Bronchial epithelial cell (primary cell): ENCODE measurements at regions not wholly inside any gene's neighbourhood (a gene's known extent, or its start where the extent isn't known, plus 50 kb on each side); places are given as distances from the start of the nearest gene placed in this dataset.

Source experiments
- DNase-seq: peaks from one replicate; pipeline ENCODE4 v3.0.0-alpha.2; 2010; ENCODE audit warnings: low read depth
- FAIRE-seq: peaks from 2 replicates; lab custom pipeline; 2011; peaks lifted over from hg19 to GRCh38; lab: Jason Lieb, UNC
- H3K27me3 ChIP-seq: 2 replicates; pipeline ENCODE4 v1.5.1; 2011; ENCODE audit warnings: low read length; ENCODE audit not compliant: control insufficient read depth, insufficient read depth
- H3K36me3 ChIP-seq: 2 replicates; pipeline ENCODE4 v1.5.1; 2011; ENCODE audit warnings: low read length; ENCODE audit not compliant: control insufficient read depth, insufficient read depth
- H3K4me3 ChIP-seq: 2 replicates; pipeline ENCODE4 v1.5.1; 2011; ENCODE audit warnings: mild to moderate bottlenecking, low read depth, low read length, control low read depth
- CTCF ChIP-seq: IDR thresholded peaks from 2 replicates; pipeline ENCODE4 v1.5.1; 2011; ENCODE audit warnings: mild to moderate bottlenecking, moderate library complexity, low read length, control low read depth, inconsistent platforms; ENCODE audit not compliant: insufficient read depth, severe bottlenecking

GRCh38 chr15:25065876-25066275 is 111.1 kb downstream of the SNRPN start:
- H3K4me3 ChIP-seq, result no peak overlapping the region

GRCh38 chr15:25066708-25067107 is 111.9 kb downstream of the SNRPN start:
- Histone ChIP-seq H3K27me3 (no peaks in the 10 kb centered on the region), H3K4me3 (no peak overlapping the region), H3K36me3 (peaks cover 1% of the 10 kb centered on the region)
- DNase-seq (no peak), FAIRE-seq (no peak)
- TF ChIP-seq CTCF, result no peak

More at GRCh38 chr15:25065876-25066275, 111.1 kb downstream of the SNRPN start:
- DNase-seq, result no peak
- no peaks in the 10 kb centered on the region for H3K27me3 ChIP-seq
- H3K36me3 ChIP-seq, result peaks cover 1% of the 10 kb centered on the region
- TF ChIP-seq CTCF, result no peak
- no peak for FAIRE-seq

- FAIRE-seq (no peak), DNase-seq (no peak)
- Histone ChIP-seq H3K27me3 (no peaks in the 10 kb centered on the region), H3K36me3 (peaks cover 4% of the 10 kb centered on the region), H3K4me3 (no peak overlapping the region)
- TF ChIP-seq CTCF, result no peak
Observed at GRCh38 chr15:25067725-25068309, 113.0 kb downstream of the SNRPN start.

- DNase-seq (no peak), FAIRE-seq (no peak)
- Histone ChIP-seq H3K36me3 (peaks cover 3% of the 10 kb centered on the region), H3K27me3 (no peaks in the 10 kb centered on the region), H3K4me3 (no peak overlapping the region)
- no peak for TF ChIP-seq CTCF
Observed at GRCh38 chr15:25068696-25069095, 113.9 kb downstream of the SNRPN start.

GRCh38 chr15:25070353-25070963 is 115.7 kb downstream of the SNRPN start:
- TF ChIP-seq CTCF, result no peak
- DNase-seq (no peak), FAIRE-seq (no peak)
- peaks cover 4% of the 10 kb centered on the region for H3K36me3 ChIP-seq
- H3K4me3 ChIP-seq, result no peak overlapping the region
- no peaks in the 10 kb centered on the region for H3K27me3 ChIP-seq
